PC-9 (cell line): ENCODE measurements at regions not wholly inside any gene's neighbourhood (a gene's known extent, or its start where the extent isn't known, plus 50 kb on each side); places are given as distances from the start of the nearest gene placed in this dataset.

Experiments
- EZH2 ChIP-seq: fragments of 200-600 bp; sonication (generic); IDR thresholded peaks from 2 replicates; pipeline ENCODE4 v1.8.0; 2017; ENCODE audit warnings: antibody characterized with exemption, low read depth
- TF ChIP-seq, protein P1 (sequence below): fragments of 200-600 bp; sonication (generic); conservative IDR thresholded peaks from 2 replicates; pipeline ENCODE4 v1.6.1; 2017; ENCODE audit warnings: mixed run types, antibody characterized with exemption, mild to moderate bottlenecking, moderate library complexity

DNA sequence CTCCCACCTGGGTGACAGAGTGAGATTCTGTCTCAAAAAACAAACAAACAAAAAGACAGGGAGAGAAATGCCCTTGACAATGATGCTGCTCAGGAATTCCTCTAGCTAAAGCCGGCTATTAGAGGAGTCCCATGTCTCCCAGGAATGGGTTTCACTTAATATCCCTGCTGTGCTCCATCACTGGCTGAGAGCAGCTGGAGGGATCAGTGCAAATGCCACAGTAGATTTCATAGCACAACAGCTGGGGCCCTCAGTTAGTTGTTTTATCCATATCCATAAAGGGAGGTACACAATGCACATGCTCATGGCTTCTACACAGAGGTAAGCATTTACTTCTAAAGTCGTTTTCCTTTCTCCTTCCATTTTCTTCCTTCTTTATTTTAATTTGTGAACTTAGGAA lies 742.0 kb upstream of the POU3F2 start:
- TF ChIP-seq, protein P1, sequence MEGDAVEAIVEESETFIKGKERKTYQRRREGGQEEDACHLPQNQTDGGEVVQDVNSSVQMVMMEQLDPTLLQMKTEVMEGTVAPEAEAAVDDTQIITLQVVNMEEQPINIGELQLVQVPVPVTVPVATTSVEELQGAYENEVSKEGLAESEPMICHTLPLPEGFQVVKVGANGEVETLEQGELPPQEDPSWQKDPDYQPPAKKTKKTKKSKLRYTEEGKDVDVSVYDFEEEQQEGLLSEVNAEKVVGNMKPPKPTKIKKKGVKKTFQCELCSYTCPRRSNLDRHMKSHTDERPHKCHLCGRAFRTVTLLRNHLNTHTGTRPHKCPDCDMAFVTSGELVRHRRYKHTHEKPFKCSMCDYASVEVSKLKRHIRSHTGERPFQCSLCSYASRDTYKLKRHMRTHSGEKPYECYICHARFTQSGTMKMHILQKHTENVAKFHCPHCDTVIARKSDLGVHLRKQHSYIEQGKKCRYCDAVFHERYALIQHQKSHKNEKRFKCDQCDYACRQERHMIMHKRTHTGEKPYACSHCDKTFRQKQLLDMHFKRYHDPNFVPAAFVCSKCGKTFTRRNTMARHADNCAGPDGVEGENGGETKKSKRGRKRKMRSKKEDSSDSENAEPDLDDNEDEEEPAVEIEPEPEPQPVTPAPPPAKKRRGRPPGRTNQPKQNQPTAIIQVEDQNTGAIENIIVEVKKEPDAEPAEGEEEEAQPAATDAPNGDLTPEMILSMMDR, result no peak
- TF ChIP-seq EZH2, result no peak
